ENCODE measurements at regions not wholly inside any gene's neighbourhood (a gene's known extent, or its start where the extent isn't known, plus 50 kb on each side); places are given as distances from the start of the nearest gene placed in this dataset.

- DNase-seq (ENCODE audit: low read depth, low spot score), result no peak
Observed at GRCh38 chr10:78785991-78786390, 282.8 kb upstream of the ZMIZ1 start.

DNA sequence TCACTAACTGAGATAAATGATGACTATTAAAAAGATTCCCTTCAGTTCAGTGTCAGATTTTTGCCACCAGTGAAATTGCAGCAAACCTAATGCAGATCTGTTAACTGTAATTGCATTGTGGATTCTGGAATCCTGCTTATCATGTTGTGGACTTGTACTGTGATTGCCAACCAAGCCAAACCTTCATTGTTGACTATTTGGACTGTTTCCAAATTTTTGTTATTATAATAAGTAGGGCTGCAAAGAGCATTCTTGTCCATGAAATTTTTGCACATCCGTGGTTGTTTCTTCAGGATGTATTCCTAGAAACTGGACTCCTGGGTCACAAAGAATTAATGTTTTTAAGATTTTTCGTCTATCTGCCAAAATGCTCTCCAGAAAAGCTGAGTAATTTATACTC is 281.6 kb upstream of the ZMIZ1 start:
- no peak for DNase-seq (ENCODE audit: low read depth, low spot score)

DNA sequence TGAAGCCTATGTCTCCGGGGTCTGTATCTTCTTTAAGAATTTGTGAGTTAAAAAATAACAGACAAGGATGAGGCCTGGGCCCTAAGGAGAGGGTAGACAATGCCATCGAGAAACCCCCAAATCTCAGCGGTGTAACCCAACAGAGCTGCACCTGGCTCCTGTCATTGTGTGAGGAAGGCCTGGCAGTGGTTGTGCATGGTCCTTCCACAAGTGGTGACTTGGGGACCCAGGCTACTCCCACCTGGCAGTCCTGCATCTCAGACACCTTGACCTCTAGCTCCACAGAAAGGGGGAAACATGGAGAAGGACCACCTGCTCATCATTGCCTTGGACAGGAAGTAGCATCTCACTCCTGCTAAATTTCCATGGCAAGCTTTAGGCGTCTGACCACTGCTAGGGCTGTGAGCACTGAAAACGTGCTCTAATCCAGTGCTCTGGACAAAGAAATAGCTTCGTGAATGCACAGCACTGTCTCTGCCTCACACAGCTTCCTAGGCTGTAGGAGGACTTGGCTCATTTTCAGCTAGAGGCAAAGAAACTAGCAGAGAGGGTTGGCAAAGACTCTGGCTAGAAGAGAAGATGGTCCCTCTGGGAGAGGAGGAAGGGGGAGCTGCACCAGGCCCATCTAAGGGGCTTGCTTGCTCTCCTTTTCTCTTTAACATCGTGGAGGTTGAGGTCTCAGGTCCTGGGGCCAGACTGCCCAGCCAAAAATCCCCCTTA is 273.9 kb upstream of the ZMIZ1 start:
- DNase-seq (ENCODE audit: low read depth, low spot score), result no peak

DNA sequence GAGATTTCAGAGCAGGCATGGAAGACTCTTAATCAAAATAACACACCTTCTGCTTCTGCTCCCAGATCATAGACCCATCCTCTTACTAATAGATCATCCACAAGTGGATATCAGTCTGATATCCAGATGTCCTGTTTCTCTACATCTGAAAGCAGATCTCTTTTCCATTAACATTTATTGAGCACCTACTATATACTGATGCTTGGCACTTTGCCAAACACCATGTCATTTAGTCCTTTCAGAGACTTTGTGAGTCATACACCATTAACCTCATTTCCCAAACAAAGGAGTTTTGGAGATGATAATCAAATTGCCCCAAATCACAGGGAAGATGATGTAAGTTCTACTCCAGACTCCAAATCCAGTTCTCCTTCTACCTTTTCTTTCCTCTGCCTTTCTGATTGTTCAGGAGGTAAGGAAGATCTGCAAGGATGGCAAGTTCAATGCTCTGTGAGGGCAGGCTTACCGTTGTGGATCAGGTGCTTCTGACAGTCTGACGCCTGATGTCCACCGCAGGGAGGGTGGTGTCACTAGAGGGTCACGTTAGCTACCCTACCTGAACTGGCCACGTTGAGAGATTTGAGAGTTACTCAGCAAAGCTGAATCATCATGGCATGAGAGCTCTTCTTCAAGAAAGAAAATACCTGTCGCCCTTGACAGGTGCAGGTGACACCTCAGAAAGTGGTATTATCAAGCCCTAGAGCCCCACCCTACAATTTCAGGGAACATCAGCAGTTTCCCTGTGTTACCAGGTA is 269.6 kb upstream of the ZMIZ1 start:
- no peak for DNase-seq (ENCODE audit: low read depth, low spot score)

DNA sequence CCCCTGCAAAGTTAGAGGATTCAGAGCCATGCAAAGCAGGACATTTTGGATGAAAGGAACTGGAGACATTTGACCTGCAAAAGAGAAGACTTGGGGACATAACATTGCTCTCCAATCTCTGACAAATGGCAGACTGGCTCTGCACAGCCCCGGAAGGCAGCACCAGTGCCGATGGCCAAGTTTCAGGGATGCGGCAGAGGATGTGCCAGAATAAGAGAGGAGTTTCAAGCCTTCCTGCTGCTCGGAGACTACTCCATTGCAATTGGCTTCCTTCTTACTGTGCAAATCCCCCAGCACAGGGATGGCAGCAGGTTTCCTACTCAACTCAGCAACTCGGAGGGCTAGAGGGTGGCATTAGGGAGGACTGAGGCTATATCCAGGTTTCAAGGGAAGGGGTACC is 268.8 kb upstream of the ZMIZ1 start:
- no peak for DNase-seq (ENCODE audit: low read depth, low spot score)

DNA sequence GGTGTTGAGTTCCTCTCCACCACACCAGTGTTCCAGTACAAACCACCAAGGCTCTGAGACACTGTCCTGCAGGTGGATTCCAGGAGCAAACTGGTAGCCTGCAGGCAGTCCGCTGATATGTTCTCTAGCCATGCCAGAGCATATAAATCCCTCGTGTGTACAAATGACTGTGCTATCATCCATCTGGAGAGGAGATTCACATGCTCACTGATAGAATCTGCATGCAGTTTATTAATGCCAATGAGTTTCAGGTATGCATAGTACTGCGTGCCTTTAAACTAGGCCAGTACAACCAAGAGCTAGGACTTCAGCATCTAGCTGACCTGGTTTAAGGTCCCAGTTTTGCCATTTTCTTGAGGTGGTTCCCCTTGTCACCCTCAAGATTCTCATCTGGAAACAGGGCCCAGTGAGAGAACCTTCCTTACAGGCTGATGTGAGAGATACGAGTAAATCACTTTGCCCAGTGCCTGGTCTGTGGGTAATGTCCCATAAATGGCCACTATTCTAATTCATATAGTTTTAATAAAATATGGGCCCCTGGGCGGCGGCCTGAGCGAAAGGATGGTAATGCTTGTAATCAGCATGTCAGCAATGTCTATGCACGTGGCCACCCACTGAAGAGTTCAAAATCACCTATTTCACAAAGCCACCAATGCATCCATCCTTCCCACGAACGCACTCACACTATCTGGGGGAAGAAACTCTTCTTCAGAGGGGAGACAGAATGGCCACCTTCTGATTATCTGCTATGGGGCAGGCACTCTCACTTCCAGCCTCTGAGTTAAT is 268.0 kb upstream of the ZMIZ1 start:
- no peak for DNase-seq (ENCODE audit: low read depth, low spot score)

DNA sequence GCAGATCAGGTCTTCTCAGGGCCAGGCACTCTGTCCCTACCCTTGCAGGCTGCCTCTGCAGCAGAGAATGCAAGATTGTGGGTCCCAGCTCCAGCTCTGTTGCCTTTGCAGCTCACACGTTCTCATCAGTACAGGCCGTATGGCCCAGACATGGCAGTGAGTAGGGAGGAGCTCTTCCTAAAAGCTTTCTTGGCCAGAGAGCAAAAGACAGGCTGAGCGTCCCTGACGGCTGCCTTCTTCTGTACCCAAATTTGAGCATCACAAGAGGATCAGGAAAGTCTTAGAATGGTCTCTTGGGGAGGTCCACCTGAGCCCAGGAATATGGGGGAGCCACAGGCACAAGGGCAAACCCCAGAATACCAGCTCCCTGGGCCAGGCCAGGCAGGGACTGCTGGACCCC is 266.3 kb upstream of the ZMIZ1 start:
- no peak for DNase-seq (ENCODE audit: low read depth, low spot score)

DNA sequence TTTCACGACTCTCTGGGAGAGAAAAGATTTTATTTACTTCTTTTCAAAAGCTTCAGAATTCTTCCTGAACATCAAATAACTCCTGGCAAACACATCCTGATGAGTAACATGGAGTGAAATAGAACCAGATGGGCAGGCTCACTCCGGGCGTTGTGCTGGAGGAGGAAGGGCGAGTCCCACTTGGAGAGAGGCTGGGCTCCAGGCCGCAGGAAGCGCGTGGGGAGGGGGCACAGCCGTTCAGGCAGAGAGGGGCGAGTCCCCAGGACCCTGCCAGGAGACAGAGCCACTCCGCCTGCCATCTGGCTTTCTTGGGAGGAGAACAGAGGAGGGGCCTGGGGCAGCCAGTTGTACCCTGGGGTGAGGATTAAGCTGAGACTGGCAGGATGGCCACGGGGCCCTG is 265.9 kb upstream of the ZMIZ1 start:
- DNase-seq (ENCODE audit: low read depth, low spot score), result no peak

DNA sequence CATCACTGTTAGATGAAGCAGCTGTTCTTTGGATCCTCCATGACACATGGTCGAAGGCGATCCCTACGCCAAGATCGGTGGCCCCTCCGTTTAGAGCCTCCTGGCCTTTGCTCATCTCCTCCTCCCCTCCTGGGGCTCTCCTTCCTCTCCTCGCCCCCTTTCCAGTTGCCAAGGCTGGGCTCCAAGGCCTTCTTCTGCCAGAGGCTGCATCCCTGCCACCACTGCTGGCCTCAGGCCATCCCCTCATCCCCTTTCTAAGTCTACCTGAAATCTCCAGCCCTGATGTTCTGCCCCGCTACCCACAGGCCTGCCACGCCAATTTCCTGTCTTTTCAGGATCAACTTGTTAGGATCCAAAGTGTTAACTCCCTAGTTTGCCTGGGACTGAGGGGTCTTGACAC is 265.1 kb upstream of the ZMIZ1 start:
- no peak for DNase-seq (ENCODE audit: low read depth, low spot score)

DNA sequence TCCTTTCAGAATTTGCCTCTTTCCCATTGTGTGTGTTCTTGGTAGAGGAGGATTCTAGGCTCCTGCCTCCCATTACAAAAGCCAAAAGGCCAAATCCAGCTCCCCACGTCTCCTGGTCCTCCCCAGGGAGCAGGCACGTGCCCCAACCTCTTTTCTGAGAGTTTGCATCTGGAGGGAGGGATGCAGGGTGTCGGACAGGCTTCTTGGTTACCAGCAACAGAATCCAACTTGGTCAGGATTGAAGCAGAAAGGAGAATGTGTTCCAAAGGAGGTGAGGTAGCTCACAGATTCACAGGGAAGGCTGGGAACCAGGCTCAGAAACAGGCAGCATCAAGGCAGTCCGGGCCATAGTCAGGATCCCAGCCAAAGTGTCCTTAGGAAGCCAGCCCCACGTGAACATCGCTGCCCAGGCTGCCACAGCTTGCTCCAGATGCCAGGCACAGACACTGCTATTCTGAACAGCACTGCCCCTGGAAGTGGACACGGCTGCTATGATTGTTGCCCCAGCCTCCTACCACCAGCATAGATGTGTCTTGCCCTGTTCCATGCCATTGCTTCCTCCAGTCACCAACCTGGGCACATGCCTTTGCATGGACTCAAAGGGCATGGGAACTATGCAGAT is 264.2 kb upstream of the ZMIZ1 start:
- no peak for DNase-seq (ENCODE audit: low read depth, low spot score)

- peak; percentile 44 for DNase-seq (ENCODE audit: low read depth, low spot score)
Observed at GRCh38 chr10:78805176-78805575, 263.6 kb upstream of the ZMIZ1 start.

DNA sequence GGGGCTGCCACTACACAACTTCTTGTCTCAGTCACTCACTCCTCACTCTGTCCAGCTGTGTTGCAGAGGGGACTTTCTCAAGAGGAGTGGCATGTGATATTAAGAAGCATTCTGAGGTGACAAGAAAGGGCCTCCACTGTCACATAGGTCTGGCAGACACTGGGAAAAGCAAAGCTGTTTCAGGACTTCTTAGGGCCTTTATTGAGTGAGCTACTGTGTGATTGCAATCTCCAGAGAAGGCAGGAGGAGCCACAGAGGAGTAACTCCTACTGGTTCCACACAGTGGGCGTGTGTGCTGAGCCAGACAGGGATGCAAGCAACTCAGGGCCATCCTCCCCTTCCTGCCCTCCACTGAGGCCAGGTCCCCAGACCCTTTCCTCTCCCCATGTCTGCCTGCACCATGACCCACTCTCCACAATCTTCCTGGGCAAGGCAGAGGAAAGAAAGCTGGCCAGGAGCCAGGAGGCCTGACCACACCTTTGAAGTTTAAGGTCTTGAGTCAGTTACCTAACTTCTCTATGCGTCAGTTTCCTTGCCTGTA is 262.0 kb upstream of the ZMIZ1 start:
- DNase-seq (ENCODE audit: low read depth, low spot score), result no peak

DNA sequence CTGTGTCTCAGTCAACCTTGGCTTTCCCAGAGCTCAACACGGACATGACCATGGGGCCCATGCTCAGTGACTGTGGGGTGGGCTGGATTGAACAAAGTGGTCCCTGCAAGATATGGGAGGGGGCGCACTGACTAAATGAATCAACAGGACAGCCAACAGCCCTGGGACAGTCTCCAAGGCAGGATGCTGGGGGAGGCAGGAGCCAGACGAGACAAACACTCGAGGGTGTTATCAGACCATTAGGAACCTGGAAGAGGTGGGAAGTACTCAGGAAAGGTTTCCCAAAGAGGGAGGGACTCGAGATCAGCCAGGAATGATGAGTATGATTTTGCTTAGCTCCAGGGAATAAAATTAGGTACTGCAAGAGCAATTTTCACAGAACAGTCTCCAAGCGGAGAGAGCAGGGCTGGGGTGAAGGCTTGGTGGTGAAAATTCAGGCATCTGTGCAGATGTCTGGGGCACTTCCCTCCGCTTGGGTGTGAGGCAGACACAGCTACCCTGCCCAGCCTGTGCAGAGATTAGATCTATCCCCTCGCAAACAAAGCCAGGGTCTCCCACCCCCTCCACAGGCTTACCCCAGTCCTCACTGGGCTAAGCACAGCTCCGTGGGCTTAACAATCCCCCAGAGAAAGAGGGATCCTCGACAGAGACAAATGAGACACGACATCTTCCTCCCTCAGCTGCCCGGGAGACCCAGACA is 261.1 kb upstream of the ZMIZ1 start:
- no peak for DNase-seq (ENCODE audit: low read depth, low spot score)

DNA sequence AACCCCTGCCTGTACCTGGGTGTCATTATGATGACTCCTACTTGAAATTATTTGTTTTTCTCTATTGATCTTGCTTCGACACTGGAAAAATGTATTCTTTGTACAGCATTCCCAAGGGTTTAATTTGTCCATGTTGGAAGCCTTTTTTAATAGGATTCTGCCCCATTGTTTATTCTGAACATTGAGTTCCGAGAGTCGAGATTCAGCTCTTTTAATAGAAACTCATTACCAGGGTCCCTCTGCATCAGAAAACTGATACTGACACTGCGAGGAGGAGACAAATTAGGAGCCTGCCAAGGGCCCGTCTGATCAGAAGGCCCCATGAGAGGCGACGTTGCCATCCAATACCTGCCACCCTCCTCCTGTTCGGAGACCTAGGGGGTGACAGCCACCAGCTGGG is 260.5 kb upstream of the ZMIZ1 start:
- DNase-seq (ENCODE audit: low read depth, low spot score), result no peak

DNA sequence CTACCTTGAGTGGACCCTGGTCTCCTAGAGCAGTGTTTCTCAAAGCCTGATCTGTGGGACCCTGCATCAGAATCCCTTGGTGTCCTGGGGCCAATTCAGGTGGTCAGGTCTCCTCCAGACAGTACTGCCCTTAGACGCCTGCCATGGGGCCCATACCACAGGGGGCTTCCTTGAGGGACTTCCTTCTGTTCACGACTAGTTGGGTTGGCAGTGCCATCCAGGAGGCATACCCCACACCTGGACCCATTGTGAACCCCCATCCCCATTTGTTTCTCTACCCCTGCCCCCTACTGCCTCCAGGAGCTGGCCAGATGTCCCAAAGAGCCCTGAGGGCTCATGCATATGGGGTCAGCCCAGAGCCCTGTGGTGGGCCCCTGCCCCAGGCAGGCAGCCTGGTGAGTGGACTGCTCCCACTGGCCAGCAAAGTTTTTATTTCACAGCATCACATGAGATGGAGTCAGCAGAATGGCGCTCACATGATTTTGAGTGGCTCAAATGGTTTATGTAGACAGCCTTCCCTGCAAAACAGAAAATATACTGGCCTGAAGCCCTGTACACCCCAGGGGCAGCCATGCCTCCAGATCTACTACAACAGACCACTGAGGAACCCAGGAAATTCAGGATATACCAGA is 259.9 kb upstream of the ZMIZ1 start:
- DNase-seq (ENCODE audit: low read depth, low spot score), result no peak

DNA sequence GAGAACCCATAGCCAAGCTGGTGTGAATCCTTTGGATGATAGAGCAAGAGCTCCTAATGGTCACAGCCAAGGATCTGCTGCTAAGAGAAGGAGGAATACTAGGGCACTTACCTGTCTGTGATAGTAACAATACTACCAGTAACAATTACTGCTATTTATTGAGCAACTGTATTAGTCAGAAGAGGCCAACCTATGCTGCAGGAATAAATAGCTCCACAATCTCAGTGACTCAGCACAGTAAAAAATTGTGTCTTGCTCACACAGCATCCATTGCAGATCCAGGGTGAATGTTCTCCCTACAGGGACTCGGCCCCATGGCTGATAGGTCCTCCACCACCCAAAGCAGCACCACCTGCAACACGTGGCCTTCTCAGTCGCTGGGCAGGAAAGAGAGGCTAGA is 257.6 kb upstream of the ZMIZ1 start:
- DNase-seq (ENCODE audit: low read depth, low spot score), result no peak

GRCh38 chr10:78812571-78813318 is 256.0 kb upstream of the ZMIZ1 start:
- DNase-seq (ENCODE audit: low read depth, low spot score), result no peak

DNA sequence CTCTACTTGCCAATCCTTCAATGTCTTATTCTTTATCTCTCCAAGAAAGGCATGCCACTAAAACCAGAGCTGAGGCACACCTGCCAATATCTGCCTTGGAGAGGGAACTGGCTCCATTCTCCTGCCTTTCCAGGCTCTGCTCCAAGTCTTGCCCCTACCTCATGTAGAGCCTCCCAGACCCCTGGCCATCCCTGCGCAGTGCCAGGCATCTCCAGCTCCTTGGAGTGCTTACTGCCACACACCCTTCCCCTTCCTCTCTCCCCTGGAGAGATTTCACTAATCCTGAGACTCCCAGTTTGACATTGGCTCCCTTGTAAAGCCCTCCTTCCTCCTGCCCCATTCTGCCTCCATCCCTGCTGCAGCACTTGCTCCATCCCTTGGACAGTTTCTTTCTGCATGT is 255.2 kb upstream of the ZMIZ1 start:
- DNase-seq (ENCODE audit: low read depth, low spot score), result no peak

- no peak for DNase-seq (ENCODE audit: low read depth, low spot score)
Observed at GRCh38 chr10:78813998-78814399, 254.8 kb upstream of the ZMIZ1 start.

- no peak for DNase-seq (ENCODE audit: low read depth, low spot score)
Observed at GRCh38 chr10:78814407-78814806, 254.4 kb upstream of the ZMIZ1 start.

All from brain pericyte (primary cell).